ENCODE measurements at regions not wholly inside any gene's neighbourhood (a gene's known extent, or its start where the extent isn't known, plus 50 kb on each side); places are given as distances from the start of the nearest gene placed in this dataset.

- no peak for TF ChIP-seq CTCF (conservative IDR thresholded peaks at IDR 0.05; ENCODE audit: low read depth, low read length)
- no peak for TF ChIP-seq EZH2 (IDR thresholded peaks at IDR 0.05; ENCODE audit: low read length, unreplicated experiment)
- TF ChIP-seq EZH2phosphoT487 (IDR thresholded peaks at IDR 0.05; ENCODE audit: borderline replicate concordance, low read length) = no peak
These were observed 56.4 kb upstream of the GOLGA8A start for GRCh38 chr15:34494084-34494399.

Data from PC-3 (cell line).